NCI-H2081 treated with DMSO at 0.1 percent for 48 hours (cell line): ENCODE measurements at regions not wholly inside any gene's neighbourhood (a gene's known extent, or its start where the extent isn't known, plus 50 kb on each side); places are given as distances from the start of the nearest gene placed in this dataset.
A peak's percentile ranks its signal among the peaks of the same experiment; 100 is the strongest.

Source experiments
- DNase-seq: peaks from one replicate; lab custom pipeline; 2025; lab: John Stamatoyannopoulos, UW

- no peak for DNase-seq
Measured at GRCh38 chr2:221689140-221689539, 117.0 kb upstream of the EPHA4 start.

GRCh38 chr2:221680548-221680947 lies 108.4 kb upstream of the EPHA4 start:
- no peak for DNase-seq

DNA sequence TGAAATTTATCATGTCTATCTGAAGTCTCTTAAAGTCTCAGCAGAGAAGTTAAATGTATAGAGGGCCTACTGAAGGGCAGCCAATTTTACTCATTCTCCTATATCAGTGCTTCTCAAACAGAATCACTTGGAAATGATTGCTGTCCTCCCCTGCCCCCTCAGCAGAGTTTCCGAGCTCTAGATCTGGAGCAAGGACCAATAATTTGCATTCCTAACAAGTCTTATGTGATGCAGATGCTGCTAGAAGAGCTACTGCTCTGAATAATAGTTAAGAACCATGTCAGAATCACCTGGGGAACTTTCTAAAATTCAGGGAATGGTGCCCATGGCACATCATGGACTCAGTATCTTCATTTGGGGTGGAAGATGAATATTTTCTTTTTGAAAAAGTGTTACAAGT lies 105.6 kb upstream of the EPHA4 start:
- no peak for DNase-seq

- no peak for DNase-seq
Measured at GRCh38 chr2:221676566-221677172, 104.6 kb upstream of the EPHA4 start.

- no peak for DNase-seq
Measured at GRCh38 chr2:221675201-221675908, 103.3 kb upstream of the EPHA4 start.

DNA sequence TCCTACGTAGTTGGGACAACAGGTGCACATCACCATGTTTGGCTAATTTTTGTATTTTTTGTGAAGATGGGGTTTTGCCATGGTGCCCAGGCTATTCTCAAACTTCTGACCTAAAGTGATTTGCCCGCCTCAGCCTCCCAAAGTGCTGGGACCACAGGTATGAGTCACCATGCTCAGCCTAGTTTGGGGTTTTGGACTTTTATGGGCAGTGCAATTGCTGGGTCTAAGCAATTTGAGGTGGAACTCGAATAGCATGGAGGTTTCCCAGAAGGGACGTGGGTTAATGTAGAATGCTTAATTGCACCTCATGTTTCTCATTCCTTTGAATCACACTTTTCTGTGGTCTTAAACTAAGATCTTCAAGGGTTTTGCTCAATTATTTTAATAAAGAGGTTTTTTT lies 102.3 kb upstream of the EPHA4 start:
- DNase-seq: no peak

DNA sequence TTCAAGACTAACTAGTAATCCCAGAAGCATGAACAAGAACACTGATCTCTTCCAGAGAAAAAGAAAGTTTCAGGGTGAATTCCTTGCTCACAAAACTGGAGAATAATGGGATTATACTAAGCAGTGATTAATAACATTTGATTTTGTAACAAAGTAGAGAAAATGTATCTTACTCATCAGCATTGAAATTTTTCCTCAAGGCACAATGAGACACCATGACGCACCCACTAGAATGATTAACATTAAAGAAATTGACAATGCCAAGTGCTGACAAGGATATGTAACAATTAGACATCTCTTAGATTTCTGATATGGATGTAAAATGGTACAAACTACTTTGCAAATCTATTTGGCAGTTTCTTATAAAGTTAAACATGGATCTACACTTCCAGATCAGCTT lies 101.1 kb upstream of the EPHA4 start:
- no peak for DNase-seq

GRCh38 chr2:221671515-221671914 lies 99.4 kb upstream of the EPHA4 start:
- no peak for DNase-seq

GRCh38 chr2:221662689-221663391 lies 90.7 kb upstream of the EPHA4 start:
- no peak for DNase-seq

GRCh38 chr2:221657806-221658205 lies 85.7 kb upstream of the EPHA4 start:
- DNase-seq: no peak

DNA sequence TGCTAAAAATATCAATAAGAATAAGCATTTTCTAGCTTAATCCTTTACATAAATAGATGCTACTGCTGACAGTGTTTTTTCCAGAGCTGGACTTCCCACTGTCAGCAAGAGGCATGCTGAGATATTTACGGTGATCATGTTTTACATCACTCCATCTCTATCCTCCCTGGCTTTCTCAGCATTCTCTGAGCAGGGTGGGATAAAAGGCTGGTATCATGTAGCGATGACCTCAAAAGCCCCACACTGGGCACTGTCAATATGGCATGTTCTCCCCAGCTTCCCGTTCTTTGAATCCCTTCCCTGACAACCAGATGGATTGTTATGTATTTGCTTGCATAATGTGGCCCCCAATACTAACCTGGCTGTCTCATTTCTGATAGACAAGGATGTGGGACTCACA lies 83.2 kb upstream of the EPHA4 start:
- DNase-seq: no peak

- no peak for DNase-seq
Measured at GRCh38 chr2:221653182-221653581, 81.1 kb upstream of the EPHA4 start.

GRCh38 chr2:221649051-221649775 lies 77.1 kb upstream of the EPHA4 start:
- peak; percentile 11 for DNase-seq

GRCh38 chr2:221642447-221642846 lies 70.3 kb upstream of the EPHA4 start:
- no peak for DNase-seq

DNA sequence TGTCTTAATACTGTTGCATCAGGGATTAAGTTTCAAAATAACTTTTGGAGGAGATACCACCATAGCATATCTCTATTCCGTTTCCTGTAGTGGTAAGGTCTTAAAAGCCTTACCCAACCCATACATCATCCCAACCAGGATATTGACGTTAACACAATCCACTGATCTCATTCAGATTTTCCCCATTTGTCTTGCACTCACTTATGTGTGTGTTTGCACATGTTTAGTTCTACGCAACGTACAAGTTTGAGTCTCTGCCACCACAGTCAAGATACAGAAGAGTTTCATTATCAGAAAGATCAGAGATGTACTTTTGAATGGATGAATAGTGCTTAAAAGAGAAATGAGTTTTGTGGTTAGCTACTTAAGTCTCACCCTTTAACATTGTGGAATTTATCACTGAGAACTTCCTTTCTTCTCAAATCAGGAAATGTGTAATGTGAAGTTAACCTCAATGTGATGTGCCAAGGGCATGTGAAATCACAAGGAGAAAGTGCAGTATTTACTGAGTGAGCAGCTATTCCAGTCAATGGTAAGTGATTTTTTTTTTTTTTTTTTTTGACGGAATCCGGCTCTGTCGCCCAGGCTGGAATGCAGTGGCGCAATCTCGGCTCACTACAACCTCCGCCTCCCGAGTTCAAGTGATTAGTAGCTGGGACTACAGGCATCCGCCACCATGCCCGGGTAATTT lies 69.2 kb upstream of the EPHA4 start:
- no peak for DNase-seq

- no peak for DNase-seq
Measured at GRCh38 chr2:221640686-221641085, 68.6 kb upstream of the EPHA4 start.

DNA sequence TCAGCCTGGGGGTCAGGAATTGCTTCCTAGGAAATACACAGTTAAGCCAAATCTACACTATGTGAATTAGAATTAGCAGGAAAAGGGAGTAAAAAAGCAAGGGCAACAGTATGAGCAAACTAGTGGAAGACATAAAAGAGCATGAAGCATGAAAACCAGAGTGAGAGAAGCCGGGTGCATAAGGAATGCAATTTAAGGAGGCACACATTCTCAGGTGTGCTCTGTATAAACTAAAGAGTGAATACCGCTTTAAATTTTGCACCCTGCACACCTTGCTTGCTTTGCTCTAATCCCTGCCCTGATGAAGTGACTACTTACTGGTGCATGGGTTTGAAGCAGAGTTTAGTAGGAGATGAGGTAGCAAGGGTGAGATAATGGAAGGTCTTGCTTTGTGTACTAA lies 65.7 kb upstream of the EPHA4 start:
- no peak for DNase-seq

- DNase-seq: no peak
Measured at GRCh38 chr2:221635949-221636348, 63.8 kb upstream of the EPHA4 start.

DNA sequence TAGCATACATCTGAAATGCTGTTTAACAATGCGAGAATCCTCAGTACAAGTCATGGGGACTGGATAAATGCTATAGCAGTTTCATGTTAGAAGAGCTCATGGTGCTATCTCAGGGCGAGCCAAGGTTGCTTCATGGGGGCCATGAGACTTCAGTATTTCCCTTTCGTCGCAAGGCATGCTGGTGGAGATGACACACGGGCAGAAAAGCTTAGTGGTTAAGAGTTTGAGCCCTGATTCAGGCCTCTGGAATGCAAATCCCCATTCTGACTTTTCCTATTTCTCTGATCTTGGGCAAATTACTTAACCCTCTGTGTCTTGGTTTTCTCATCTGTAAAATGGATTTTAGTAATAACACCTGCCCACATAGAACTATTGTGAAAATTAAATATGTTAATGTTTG lies 57.4 kb upstream of the EPHA4 start:
- DNase-seq: no peak

DNA sequence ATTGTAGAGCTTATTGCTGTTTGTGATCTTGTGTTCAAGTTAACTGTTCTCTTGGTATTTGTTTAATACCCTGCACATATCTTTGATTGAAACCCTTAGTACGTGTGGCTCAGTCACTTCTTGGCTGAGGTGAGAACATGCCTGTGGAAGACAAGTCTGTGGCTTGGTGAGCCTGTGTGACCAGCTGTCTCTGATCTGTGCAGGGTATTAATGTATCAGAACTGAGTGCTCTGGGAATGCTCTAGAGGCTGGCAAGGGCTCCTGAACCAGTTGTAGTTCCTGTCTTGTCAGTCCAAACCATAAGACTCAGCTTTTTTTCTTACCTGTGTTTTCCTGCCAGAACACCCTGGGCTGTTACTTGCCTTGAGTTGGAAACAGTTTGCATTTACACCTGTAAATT lies 52.4 kb upstream of the EPHA4 start:
- DNase-seq: no peak
